Ishikawa (cell line): ENCODE measurements at regions not wholly inside any gene's neighbourhood (a gene's known extent, or its start where the extent isn't known, plus 50 kb on each side); places are given as distances from the start of the nearest gene placed in this dataset.

Experiments used
- CEBPB ChIP-seq: IDR thresholded peaks from 2 replicates; pipeline ENCODE4 v1.6.1; 2012
- CREB1 ChIP-seq: IDR thresholded peaks from 2 replicates; pipeline ENCODE4 v1.6.1; 2012; ENCODE audit warnings: low read depth
- EGR1 ChIP-seq: IDR thresholded peaks from 2 replicates; pipeline ENCODE4 v1.6.1; 2012
- EP300 ChIP-seq: IDR thresholded peaks from 2 replicates; pipeline ENCODE4 v1.6.1; 2012; ENCODE audit warnings: borderline replicate concordance
- FOXM1 ChIP-seq: IDR thresholded peaks from 2 replicates; pipeline ENCODE4 v1.6.1; 2012; ENCODE audit warnings: low read depth, borderline replicate concordance
- RAD21 ChIP-seq: IDR thresholded peaks from 2 replicates; pipeline ENCODE4 v1.6.1; 2012; ENCODE audit warnings: low read depth
- TAF1 ChIP-seq: IDR thresholded peaks from 2 replicates; pipeline ENCODE4 v1.6.1; 2012; ENCODE audit warnings: low read depth, mild to moderate bottlenecking
- USF1 ChIP-seq: IDR thresholded peaks from 2 replicates; pipeline ENCODE4 v1.6.1; 2012
- YY1 ChIP-seq: IDR thresholded peaks from 2 replicates; pipeline ENCODE4 v1.6.1; 2012; ENCODE audit warnings: low read depth

- TF ChIP-seq EGR1 = no peak
- TF ChIP-seq FOXM1 = no peak
- no peak for TF ChIP-seq CREB1
- no peak for TF ChIP-seq CEBPB
- TF ChIP-seq RAD21 = no peak
- no peak for TF ChIP-seq EP300
- TF ChIP-seq YY1 = no peak
- TF ChIP-seq USF1 = no peak
- no peak for TF ChIP-seq TAF1
These were observed 476.8 kb upstream of the CELF4 start for GRCh38 chr18:38042211-38042890.
